IMR-90 (cell line): ENCODE measurements at regions not wholly inside any gene's neighbourhood (a gene's known extent, or its start where the extent isn't known, plus 50 kb on each side); places are given as distances from the start of the nearest gene placed in this dataset.

Source experiments
- ATAC-seq: fragments of 200-7000 bp; cut with Tn5 transposase; 2 replicates; pipeline ENCODE4 v1.9.1; 2020; ENCODE audit warnings: low read depth, mild to moderate bottlenecking, moderate library complexity
- BruUV-seq: library from RNA; stranded (reverse); fragments of 400-500 nt; replicated peaks from 2 replicates; lab custom pipeline; 2021; lab: Mats Ljungman, UMichigan
- CTCF ChIA-PET: fragments of 300-600 bp; formaldehyde crosslinking; extraction: SDS; loops from one replicate; lab custom pipeline; 2021; ENCODE audit warnings: antibody characterized with exemption; lab: Yijun Ruan, JAX
- POLR2A ChIA-PET: fragments of 300-600 bp; sonication (Branson Sonifier 250); formaldehyde crosslinking; loops from one replicate; lab custom pipeline; 2022; ENCODE audit warnings: antibody characterized with exemption; ENCODE audit not compliant: unreplicated experiment; lab: Charles Lee
- DNase-seq: peaks from one replicate; pipeline ENCODE4 v3.0.0; 2013
- H2AFZ ChIP-seq: replicated peaks from 2 replicates; pipeline ENCODE3; 2013; ENCODE audit warnings: low read length, mild to moderate bottlenecking; ENCODE audit not compliant: poor library complexity
- H2AK5ac ChIP-seq: 2 replicates; pipeline ENCODE4 v1.6.1; 2013; ENCODE audit warnings: low read depth, low read length, inconsistent platforms
- H2AK9ac ChIP-seq: replicated peaks from 2 replicates; pipeline ENCODE3; 2013; ENCODE audit warnings: mild to moderate bottlenecking, low read depth, low read length, moderate library complexity; ENCODE audit not compliant: poor library complexity
- H2BK120ac ChIP-seq: 2 replicates; pipeline ENCODE4 v1.6.1; 2013; ENCODE audit warnings: low read depth, low read length, inconsistent platforms
- H2BK15ac ChIP-seq: 3 replicates; pipeline ENCODE4 v1.6.1; 2013; ENCODE audit warnings: low read depth, low read length, inconsistent platforms
- H2BK20ac ChIP-seq: 2 replicates; pipeline ENCODE4 v1.6.1; 2013; ENCODE audit warnings: low read depth, mild to moderate bottlenecking, inconsistent platforms, low read length, moderate library complexity
- H2BK5ac ChIP-seq: 2 replicates; pipeline ENCODE4 v1.6.1; 2013; ENCODE audit warnings: mild to moderate bottlenecking, low read depth, low read length, inconsistent platforms; ENCODE audit not compliant: poor library complexity, severe bottlenecking
- H3K14ac ChIP-seq: replicated peaks from 2 replicates; pipeline ENCODE4 v1.6.1; 2013; ENCODE audit warnings: low read depth, low read length, inconsistent platforms
- H3K18ac ChIP-seq: 2 replicates; pipeline ENCODE4 v1.6.1; 2013; ENCODE audit warnings: low read depth, low read length, control low read depth
- H3K23ac ChIP-seq: 2 replicates; pipeline ENCODE4 v1.6.1; 2013; ENCODE audit warnings: low read depth, low read length, inconsistent platforms
- H3K27ac ChIP-seq: 2 replicates; pipeline ENCODE4 v1.5.1; 2013; ENCODE audit warnings: mild to moderate bottlenecking, control low read depth, low read length; ENCODE audit not compliant: insufficient read depth
- H3K27me3 ChIP-seq: 2 replicates; pipeline ENCODE4 v1.6.1; 2013; ENCODE audit warnings: low read length; ENCODE audit not compliant: control insufficient read depth, insufficient read depth
- H3K36me3 ChIP-seq: 2 replicates; pipeline ENCODE4 v1.6.1; 2013; ENCODE audit warnings: low read length, mixed read lengths; ENCODE audit not compliant: control insufficient read depth, insufficient read depth
- H3K4ac ChIP-seq: 2 replicates; pipeline ENCODE4 v1.6.1; 2013; ENCODE audit warnings: low read depth, low read length, inconsistent platforms
- H3K4me1 ChIP-seq: 2 replicates; pipeline ENCODE4 v1.6.1; 2013; ENCODE audit warnings: low read length, mixed read lengths; ENCODE audit not compliant: control insufficient read depth, insufficient read depth
- H3K4me2 ChIP-seq: 2 replicates; pipeline ENCODE4 v1.6.1; 2013; ENCODE audit warnings: low read depth, mild to moderate bottlenecking, control low read depth, low read length, moderate library complexity
- H3K4me3 ChIP-seq: 2 replicates; pipeline ENCODE4 v1.5.1; 2013; ENCODE audit warnings: low read depth, mild to moderate bottlenecking, control low read depth, low read length, moderate library complexity; ENCODE audit not compliant: insufficient read depth
- H3K56ac ChIP-seq: 2 replicates; pipeline ENCODE4 v1.6.1; 2013; ENCODE audit warnings: low read length, inconsistent platforms; ENCODE audit not compliant: insufficient read depth; ENCODE audit errors: extremely low read depth
- H3K79me1 ChIP-seq, 2 experiments: 2 replicates each; pipeline ENCODE4 v1.6.1; 2013; ENCODE audit warnings: low read length in 2 of 2, inconsistent platforms in 1 of 2, low read depth in 1 of 2
- H3K9ac ChIP-seq: 2 replicates; pipeline ENCODE4 v1.6.1; 2013; ENCODE audit warnings: low read depth, low read length, control low read depth
- H3K9me1 ChIP-seq: 2 replicates; pipeline ENCODE4 v1.6.1; 2013; ENCODE audit warnings: low read length, inconsistent platforms; ENCODE audit not compliant: insufficient read depth
- H3K9me3 ChIP-seq: 2 replicates; pipeline ENCODE4 v1.6.1; 2013; ENCODE audit warnings: low read length; ENCODE audit not compliant: control insufficient read depth, insufficient read depth
- H4K20me1 ChIP-seq: 2 replicates; pipeline ENCODE4 v1.6.1; 2013; ENCODE audit warnings: low read length, inconsistent platforms; ENCODE audit not compliant: insufficient read depth
- H4K5ac ChIP-seq: 2 replicates; pipeline ENCODE4 v1.6.1; 2013; ENCODE audit warnings: mild to moderate bottlenecking, low read depth, low read length, control low read depth
- H4K8ac ChIP-seq, 2 experiments: 2 replicates each; pipeline ENCODE4 v1.6.1; 2013; ENCODE audit warnings: low read depth in 2 of 2, low read length in 2 of 2, control low read depth in 1 of 2, inconsistent platforms in 1 of 2
- H4K91ac ChIP-seq: 2 replicates; pipeline ENCODE4 v1.6.1; 2013; ENCODE audit warnings: low read depth, low read length, inconsistent platforms; ENCODE audit not compliant: insufficient read depth
- BHLHE40 ChIP-seq: fragments of 150-350 bp; IDR thresholded peaks from 2 replicates; pipeline ENCODE4 v1.6.1; 2016; ENCODE audit warnings: mild to moderate bottlenecking, low read depth, low read length
- CEBPB ChIP-seq: IDR thresholded peaks from 2 replicates; pipeline ENCODE4 v1.6.1; 2012; ENCODE audit warnings: low read depth, low read length, improper control_type of control experiment
- CHD1 ChIP-seq: IDR thresholded peaks from 2 replicates; pipeline ENCODE4 v1.6.1; 2012; ENCODE audit warnings: low read depth, low read length, improper control_type of control experiment
- FOS ChIP-seq: fragments of 150-350 bp; IDR thresholded peaks from 2 replicates; pipeline ENCODE4 v1.6.1; 2016; ENCODE audit warnings: low read depth, low read length
- MXI1 ChIP-seq: IDR thresholded peaks from 2 replicates; pipeline ENCODE4 v1.6.1; 2012; ENCODE audit warnings: low read depth, mild to moderate bottlenecking, low read length, moderate library complexity, borderline replicate concordance
- POLR2A ChIP-seq: IDR thresholded peaks from 2 replicates; pipeline ENCODE4 v1.6.1; 2012; ENCODE audit warnings: mild to moderate bottlenecking, low read depth, low read length
- RCOR1 ChIP-seq: IDR thresholded peaks from 2 replicates; pipeline ENCODE4 v1.6.1; 2012; ENCODE audit warnings: mild to moderate bottlenecking, low read length, improper control_type of control experiment; ENCODE audit not compliant: insufficient replicate concordance
- RFX5 ChIP-seq: IDR thresholded peaks from 2 replicates; pipeline ENCODE4 v1.8.0; 2012; ENCODE audit warnings: low read depth, mild to moderate bottlenecking, low read length, moderate library complexity
- SMC3 ChIP-seq: fragments of 150-350 bp; IDR thresholded peaks from 2 replicates; pipeline ENCODE4 v1.6.1; 2016; ENCODE audit warnings: low read depth, mild to moderate bottlenecking, antibody characterized with exemption, low read length, moderate library complexity
- WGBS, 2 experiments: methylation state at CpG; one replicate each; pipeline versions ENCODE4 v1.1.5 to v1.1.7; 2013; ENCODE audit warnings: missing lambda C conversion rate in 2 of 2; ENCODE audit not compliant: insufficient read length in 1 of 2; ENCODE audit errors: extremely low coverage in 2 of 2; 5-methylcytosine and 5-hydroxymethylcytosine counted together
- dilution Hi-C: fragments of 300-500 bp; cut with HindIII; formaldehyde crosslinking; loops from one replicate; pipeline ENCODE4 v1.14.3; 2018; ENCODE audit warnings: low sequenced_read_pairs; ENCODE audit not compliant: unreplicated experiment
- in situ Hi-C: fragments of 300-500 bp; cut with MboI; formaldehyde crosslinking; loops from 3 replicates; pipeline ENCODE4 v1.14.3; 2019; ENCODE audit warnings: low sequenced_read_pairs, inconsistent platforms, mixed read lengths
- intact Hi-C: fragments of 100-400 bp; cut with micrococcal nuclease; formaldehyde crosslinking; loops from 2 replicates; pipeline ENCODE4 v1.10.0; 2022
- TF ChIP-seq, protein P1 (sequence below): fragments of 150-350 bp; IDR thresholded peaks from 2 replicates; pipeline ENCODE4 v1.6.1; 2016; ENCODE audit warnings: low read depth, mild to moderate bottlenecking, low read length, moderate library complexity, borderline replicate concordance
- TF ChIP-seq, protein P2 (sequence below): fragments of 150-350 bp; IDR thresholded peaks from 2 replicates; pipeline ENCODE4 v1.6.1; 2017; ENCODE audit warnings: mild to moderate bottlenecking, antibody characterized with exemption, low read length, low read depth

- Histone ChIP-seq H3K27ac (no peak overlapping the region), H3K18ac (no peak overlapping the region), H3K79me1 (no peaks in the 10 kb centered on the region), H2BK120ac (no peak overlapping the region), H2AK9ac (no peak overlapping the region), H3K14ac (no peak overlapping the region), H3K23ac (no peak overlapping the region), H2AFZ (no peak overlapping the region), H3K4me2 (no peak overlapping the region), H2AK5ac (no peak overlapping the region), H3K4me1 (no peaks in the 10 kb centered on the region), H4K5ac (no peak overlapping the region), H3K9me3 (no peaks in the 10 kb centered on the region), H3K4me3 (no peak overlapping the region), H3K4ac (no peak overlapping the region), H2BK5ac (no peak overlapping the region), H3K9me1 (no peaks in the 10 kb centered on the region), H3K27me3 (no peaks in the 10 kb centered on the region), H2BK20ac (no peak overlapping the region), H4K91ac (no peak overlapping the region), H4K8ac (no peak overlapping the region), H2BK15ac (no peak overlapping the region), H3K56ac (no peak overlapping the region), H3K9ac (no peak overlapping the region), H4K20me1 (no peaks in the 10 kb centered on the region), H3K36me3 (no peaks in the 10 kb centered on the region)
- DNase-seq = no peak
- no CpG with 5 or more reads among the region's 2 CpGs for WGBS, 2 experiments
- in situ Hi-C loops = no loop called here
- TF ChIP-seq FOS = no peak
- no peak for TF ChIP-seq CEBPB
- no peak for TF ChIP-seq BHLHE40
- TF ChIP-seq, protein P1, sequence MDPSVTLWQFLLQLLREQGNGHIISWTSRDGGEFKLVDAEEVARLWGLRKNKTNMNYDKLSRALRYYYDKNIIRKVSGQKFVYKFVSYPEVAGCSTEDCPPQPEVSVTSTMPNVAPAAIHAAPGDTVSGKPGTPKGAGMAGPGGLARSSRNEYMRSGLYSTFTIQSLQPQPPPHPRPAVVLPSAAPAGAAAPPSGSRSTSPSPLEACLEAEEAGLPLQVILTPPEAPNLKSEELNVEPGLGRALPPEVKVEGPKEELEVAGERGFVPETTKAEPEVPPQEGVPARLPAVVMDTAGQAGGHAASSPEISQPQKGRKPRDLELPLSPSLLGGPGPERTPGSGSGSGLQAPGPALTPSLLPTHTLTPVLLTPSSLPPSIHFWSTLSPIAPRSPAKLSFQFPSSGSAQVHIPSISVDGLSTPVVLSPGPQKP = no peak
- TF ChIP-seq CHD1 = no peak
- TF ChIP-seq RCOR1 = no peak
- no peak for TF ChIP-seq POLR2A
- TF ChIP-seq, protein P2, sequence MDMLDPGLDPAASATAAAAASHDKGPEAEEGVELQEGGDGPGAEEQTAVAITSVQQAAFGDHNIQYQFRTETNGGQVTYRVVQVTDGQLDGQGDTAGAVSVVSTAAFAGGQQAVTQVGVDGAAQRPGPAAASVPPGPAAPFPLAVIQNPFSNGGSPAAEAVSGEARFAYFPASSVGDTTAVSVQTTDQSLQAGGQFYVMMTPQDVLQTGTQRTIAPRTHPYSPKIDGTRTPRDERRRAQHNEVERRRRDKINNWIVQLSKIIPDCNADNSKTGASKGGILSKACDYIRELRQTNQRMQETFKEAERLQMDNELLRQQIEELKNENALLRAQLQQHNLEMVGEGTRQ = no peak
- no peak for TF ChIP-seq RFX5
- TF ChIP-seq SMC3 = no peak
- no peak for TF ChIP-seq MXI1
- POLR2A ChIA-PET = no interaction called here
- ATAC-seq = no peak
- intact Hi-C loops = no loop called here
- dilution Hi-C loops = no loop called here
- BruUV-seq = no TSS peak
- CTCF ChIA-PET = no interaction called here
Measured at GRCh38 chr1:90820745-90821144, 103.6 kb upstream of the BARHL2 start.
